ENCODE measurements at regions not wholly inside any gene's neighbourhood (a gene's known extent, or its start where the extent isn't known, plus 50 kb on each side); places are given as distances from the start of the nearest gene placed in this dataset.

- TF ChIP-seq BHLHE40 (IDR thresholded peaks at IDR 0.05; ENCODE audit: low read depth, low read length) (no peak), CHD1 (IDR thresholded peaks at IDR 0.05; ENCODE audit: low read depth, low read length) (no peak), CTCF (conservative IDR thresholded peaks at IDR 0.05; ENCODE audit: low read depth, low read length) (no peak), POLR2A (IDR thresholded peaks at IDR 0.05; ENCODE audit: low read depth, low read length) (no peak), RAD21 (IDR thresholded peaks at IDR 0.05; ENCODE audit: low read length) (no peak), RFX5 (IDR thresholded peaks at IDR 0.05; ENCODE audit: low read depth, low read length) (no peak), USF2 (IDR thresholded peaks at IDR 0.05; ENCODE audit: low read depth, low read length) (no peak), CEBPB (IDR thresholded peaks at IDR 0.05; ENCODE audit: low read depth, low read length) (no peak), RCOR1 (IDR thresholded peaks at IDR 0.05; ENCODE audit: insufficient replicate concordance, low read length) (no peak)
Observed at GRCh38 chr14:98474900-98475299, 797.1 kb downstream of the BCL11B start.

All from IMR-90 (cell line).